GM12878 (cell line): ENCODE measurements at regions not wholly inside any gene's neighbourhood (a gene's known extent, or its start where the extent isn't known, plus 50 kb on each side); places are given as distances from the start of the nearest gene placed in this dataset.

Experiments
- ATAC-seq: fragments of 200-7000 bp; cut with Tn5 transposase; 3 replicates; pipeline ENCODE4 v1.9.1; 2020; ENCODE audit warnings: mild to moderate bottlenecking, moderate library complexity
- BruUV-seq: library from RNA; stranded (reverse); fragments of 400-500 nt; replicated peaks from 2 replicates; lab custom pipeline; 2021; lab: Mats Ljungman, UMichigan
- CTCF ChIA-PET: fragments of 300-600 bp; sonication (Branson Sonifier 250); formaldehyde crosslinking; extraction: SDS; loops from one replicate; lab custom pipeline; 2021; ENCODE audit warnings: inconsistent platforms; lab: Yijun Ruan, JAX
- POLR2A ChIA-PET: fragments of 350-600 bp; formaldehyde crosslinking; extraction: SDS; loops from one replicate; lab custom pipeline; 2021; ENCODE audit warnings: inconsistent platforms; lab: Charles Lee
- RAD21 ChIA-PET: fragments of 300-600 bp; sonication (Branson Sonifier 250); formaldehyde crosslinking; loops from one replicate; lab custom pipeline; 2023; ENCODE audit warnings: antibody characterized with exemption; ENCODE audit not compliant: unreplicated experiment; lab: Charles Lee
- SMC1A ChIA-PET: fragments of 300-600 bp; sonication (Branson Sonifier 250); formaldehyde crosslinking; loops from one replicate; lab custom pipeline; 2023; ENCODE audit not compliant: unreplicated experiment, uncharacterized antibody; lab: Charles Lee
- DNase-seq: peaks from one replicate; pipeline ENCODE4 v3.0.0-alpha.2; 2011; ENCODE audit warnings: low read depth, low spot score
- FAIRE-seq: peaks from 3 replicates; lab custom pipeline; 2011; peaks lifted over from hg19 to GRCh38; lab: Jason Lieb, UNC
- H2AFZ ChIP-seq: 2 replicates; pipeline ENCODE4 v1.6.0; 2011; ENCODE audit warnings: low read depth, low read length, control low read depth; ENCODE audit not compliant: control insufficient read depth
- H3K27ac ChIP-seq: 2 replicates; pipeline ENCODE4 v1.5.1; 2011; ENCODE audit warnings: control low read depth; ENCODE audit not compliant: control insufficient read depth, insufficient read depth
- H3K27me3 ChIP-seq, 2 experiments: replicated peaks in 1 of 2; 2 replicates each; pipeline versions ENCODE4 v1.6.0 to v1.6.1; 2011; ENCODE audit warnings: low read length in 1 of 2; ENCODE audit not compliant: control insufficient read depth in 2 of 2, insufficient read depth in 2 of 2
- H3K36me3 ChIP-seq, 2 experiments: 2 replicates each; pipeline ENCODE4 v1.5.1; 2011; ENCODE audit warnings: low read length in 1 of 2; ENCODE audit not compliant: control insufficient read depth in 2 of 2, insufficient read depth in 2 of 2
- H3K4me1 ChIP-seq: 2 replicates; pipeline ENCODE4 v1.6.1; 2011; ENCODE audit warnings: mild to moderate bottlenecking, low read length, moderate library complexity, mixed read lengths; ENCODE audit not compliant: control insufficient read depth, insufficient read depth
- H3K4me2 ChIP-seq: 2 replicates; pipeline ENCODE4 v1.6.0; 2011; ENCODE audit warnings: control low read depth; ENCODE audit not compliant: control insufficient read depth, insufficient read depth
- H3K4me3 ChIP-seq: fragments of 200-600 bp; sonication (generic); 2 replicates; pipeline ENCODE4 v1.5.1; 2016
- H3K79me2 ChIP-seq: 2 replicates; pipeline ENCODE4 v1.6.0; 2011; ENCODE audit warnings: low read length; ENCODE audit not compliant: control insufficient read depth, insufficient read depth
- H3K9ac ChIP-seq: 2 replicates; pipeline ENCODE4 v1.8.0; 2011; ENCODE audit warnings: low read length, control low read depth, mixed read lengths; ENCODE audit not compliant: control insufficient read depth, insufficient read depth
- H3K9me3 ChIP-seq: replicated peaks from 3 replicates; pipeline ENCODE4 v1.5.1; 2011; ENCODE audit warnings: mild to moderate bottlenecking, low read length; ENCODE audit not compliant: control insufficient read depth, insufficient read depth
- H4K20me1 ChIP-seq: 2 replicates; pipeline ENCODE4 v1.6.0; 2011; ENCODE audit not compliant: control insufficient read depth, insufficient read depth
- CBFB ChIP-seq: IDR thresholded peaks from 2 replicates; pipeline ENCODE4 v1.6.1; 2016; ENCODE audit warnings: antibody characterized with exemption, low read depth
- FOXM1 ChIP-seq: IDR thresholded peaks from 2 replicates; pipeline ENCODE4 v1.6.1; 2012; ENCODE audit warnings: low read depth, mild to moderate bottlenecking, inconsistent platforms, low read length, moderate library complexity
- JUND ChIP-seq: IDR thresholded peaks from 2 replicates; pipeline ENCODE4 v1.6.1; 2012; ENCODE audit warnings: low read depth, mild to moderate bottlenecking, low read length, improper control_type of control experiment, moderate library complexity
- MYB ChIP-seq: fragments of 150-350 bp; IDR thresholded peaks from 2 replicates; pipeline ENCODE4 v1.6.1; 2014; ENCODE audit warnings: mild to moderate bottlenecking, low read depth, low read length, borderline replicate concordance
- SMC3 ChIP-seq: IDR thresholded peaks from 2 replicates; pipeline ENCODE4 v1.6.1; 2011; ENCODE audit warnings: low read length, improper control_type of control experiment, borderline replicate concordance
- TCF3 ChIP-seq: IDR thresholded peaks from 2 replicates; pipeline ENCODE4 v1.6.1; 2012; ENCODE audit warnings: low read depth, mild to moderate bottlenecking, low read length, borderline replicate concordance; ENCODE audit not compliant: insufficient read depth
- ZNF622 ChIP-seq: fragments of 450-650 bp; IDR thresholded peaks from 2 replicates; pipeline ENCODE4 v1.6.1; 2017; ENCODE audit warnings: mild to moderate bottlenecking, inconsistent platforms
- WGBS: methylation state at CpG from one replicate; pipeline ENCODE4 v1.1.6; 2016; ENCODE audit warnings: low lambda C conversion rate; ENCODE audit not compliant: insufficient replicate concordance, insufficient coverage; ENCODE audit errors: missing lambda C conversion rate; 5-methylcytosine and 5-hydroxymethylcytosine counted together
- in situ Hi-C: fragments of 300-500 bp; cut with MboI; formaldehyde crosslinking; loops from 9 replicates; pipeline ENCODE4 v1.14.3; 2018; ENCODE audit warnings: mixed read lengths
- intact Hi-C: fragments of 100-400 bp; cut with micrococcal nuclease; formaldehyde crosslinking; loops from one replicate; pipeline ENCODE4 v1.14.2; 2022; ENCODE audit not compliant: unreplicated experiment
- TF ChIP-seq, protein P1 (sequence below): IDR thresholded peaks from 2 replicates; pipeline ENCODE4 v1.6.1; 2012; ENCODE audit warnings: low read depth, low read length, improper control_type of control experiment

DNA sequence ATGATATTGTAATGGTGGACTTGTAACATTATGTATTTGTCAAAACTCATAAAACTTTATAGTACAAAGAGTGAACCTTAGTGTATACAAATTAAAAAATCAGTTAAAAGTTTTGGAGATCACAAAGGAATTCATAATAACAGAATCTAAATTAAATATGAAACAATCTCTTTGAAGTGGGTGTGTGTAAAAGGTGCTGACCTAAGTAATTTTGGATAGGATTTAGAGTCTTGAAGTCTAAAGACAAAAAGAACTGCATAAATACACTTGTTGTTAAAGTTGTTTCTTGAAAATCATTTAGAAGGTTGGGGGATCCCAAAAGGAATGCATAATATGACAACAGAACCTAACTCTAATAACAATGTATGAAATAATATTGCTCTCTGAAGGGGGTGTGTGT, 295.5 kb downstream of the PRR16 start:
- FAIRE-seq (no peak), DNase-seq (no peak), ATAC-seq (no peak)
- Histone ChIP-seq H3K4me1 (no peaks in the 10 kb centered on the region), H3K27me3 (no peaks in the 10 kb centered on the region), H3K79me2 (no peaks in the 10 kb centered on the region), H3K9ac (no peak overlapping the region), H3K27ac (no peak overlapping the region), H2AFZ (no peak overlapping the region), H3K4me3 (no peak overlapping the region), H3K9me3 (no peaks in the 10 kb centered on the region), H4K20me1 (no peaks in the 10 kb centered on the region), H3K36me3 (no peaks in the 10 kb centered on the region), H3K4me2 (no peak overlapping the region)
- ChIA-PET CTCF (no interaction called here), POLR2A (no interaction called here), RAD21 (no interaction called here), SMC1A (no interaction called here)
- TF ChIP-seq TCF3 (no peak), ZNF622 (no peak), MYB (no peak)
- TF ChIP-seq, protein P1, sequence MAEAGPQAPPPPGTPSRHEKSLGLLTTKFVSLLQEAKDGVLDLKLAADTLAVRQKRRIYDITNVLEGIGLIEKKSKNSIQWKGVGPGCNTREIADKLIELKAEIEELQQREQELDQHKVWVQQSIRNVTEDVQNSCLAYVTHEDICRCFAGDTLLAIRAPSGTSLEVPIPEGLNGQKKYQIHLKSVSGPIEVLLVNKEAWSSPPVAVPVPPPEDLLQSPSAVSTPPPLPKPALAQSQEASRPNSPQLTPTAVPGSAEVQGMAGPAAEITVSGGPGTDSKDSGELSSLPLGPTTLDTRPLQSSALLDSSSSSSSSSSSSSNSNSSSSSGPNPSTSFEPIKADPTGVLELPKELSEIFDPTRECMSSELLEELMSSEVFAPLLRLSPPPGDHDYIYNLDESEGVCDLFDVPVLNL: no peak
- in situ Hi-C loops (no loop called here), intact Hi-C loops (no loop called here)
- no TSS peak for BruUV-seq

DNA sequence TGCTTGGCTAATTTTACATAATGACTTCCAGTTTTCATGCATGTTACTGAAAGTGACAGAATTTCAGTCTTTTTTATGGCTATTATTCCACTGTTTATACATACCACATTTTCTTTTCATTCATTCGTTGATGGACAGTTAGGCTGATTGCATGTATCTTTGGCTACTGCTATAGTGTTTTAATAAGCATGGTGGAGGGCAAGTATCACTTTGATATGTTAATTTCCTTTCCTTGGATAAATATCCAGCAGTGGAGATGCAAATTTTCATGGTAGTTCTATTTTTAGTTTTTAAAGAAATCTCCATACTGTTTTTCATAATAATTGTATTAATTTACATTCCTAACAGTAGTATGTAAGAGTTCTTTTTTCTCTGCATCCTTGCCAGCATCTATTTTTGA, 297.9 kb downstream of the PRR16 start:
- WGBS: 0% methylated on average over 1 of the region's 1 CpG
- no peak for ATAC-seq
- no peak for DNase-seq
- H3K4me2 ChIP-seq: no peak overlapping the region
- in situ Hi-C loops (no loop called here), intact Hi-C loops (no loop called here)
- H2AFZ ChIP-seq: no peak overlapping the region
- no peak for TF ChIP-seq JUND
- no peak for TF ChIP-seq SMC3
- no peak for TF ChIP-seq FOXM1
- no peak for TF ChIP-seq TCF3
- no peak for TF ChIP-seq CBFB
- SMC1A ChIA-PET: no interaction called here
- H3K9ac ChIP-seq: no peak overlapping the region
- CTCF ChIA-PET: no interaction called here
- H3K27ac ChIP-seq: no peak overlapping the region
- no peaks in the 10 kb centered on the region for H3K36me3 ChIP-seq
- no TSS peak for BruUV-seq
- POLR2A ChIA-PET: no interaction called here
- RAD21 ChIA-PET: no interaction called here
- H3K79me2 ChIP-seq: no peaks in the 10 kb centered on the region
- H3K27me3 ChIP-seq: no peaks in the 10 kb centered on the region
- no peak for FAIRE-seq
- H3K4me1 ChIP-seq: no peaks in the 10 kb centered on the region
- H4K20me1 ChIP-seq: no peaks in the 10 kb centered on the region
- H3K9me3 ChIP-seq: no peaks in the 10 kb centered on the region
- no peak overlapping the region for H3K4me3 ChIP-seq
